ENCODE measurements at regions not wholly inside any gene's neighbourhood (a gene's known extent, or its start where the extent isn't known, plus 50 kb on each side); places are given as distances from the start of the nearest gene placed in this dataset.

DNA sequence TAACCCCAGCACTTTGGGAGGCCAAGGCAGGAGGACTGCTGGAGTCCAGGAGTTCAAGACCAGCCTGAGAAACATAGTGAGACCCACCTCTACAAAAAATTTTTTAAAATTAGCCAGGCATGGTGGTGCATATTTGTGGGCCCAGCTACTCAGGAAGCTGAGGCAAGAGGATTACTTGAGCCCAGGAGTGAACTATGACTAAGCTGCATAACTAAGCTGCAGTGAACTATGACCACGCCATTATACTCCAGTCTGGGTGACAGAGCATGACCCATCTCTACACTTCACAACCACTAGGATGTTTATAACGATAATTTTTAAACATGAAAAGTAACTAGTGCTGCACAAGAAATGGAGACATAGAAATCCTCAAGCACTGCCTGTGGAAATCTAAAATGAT is 352.7 kb upstream of the SGCG start:
- TF ChIP-seq, protein P1, sequence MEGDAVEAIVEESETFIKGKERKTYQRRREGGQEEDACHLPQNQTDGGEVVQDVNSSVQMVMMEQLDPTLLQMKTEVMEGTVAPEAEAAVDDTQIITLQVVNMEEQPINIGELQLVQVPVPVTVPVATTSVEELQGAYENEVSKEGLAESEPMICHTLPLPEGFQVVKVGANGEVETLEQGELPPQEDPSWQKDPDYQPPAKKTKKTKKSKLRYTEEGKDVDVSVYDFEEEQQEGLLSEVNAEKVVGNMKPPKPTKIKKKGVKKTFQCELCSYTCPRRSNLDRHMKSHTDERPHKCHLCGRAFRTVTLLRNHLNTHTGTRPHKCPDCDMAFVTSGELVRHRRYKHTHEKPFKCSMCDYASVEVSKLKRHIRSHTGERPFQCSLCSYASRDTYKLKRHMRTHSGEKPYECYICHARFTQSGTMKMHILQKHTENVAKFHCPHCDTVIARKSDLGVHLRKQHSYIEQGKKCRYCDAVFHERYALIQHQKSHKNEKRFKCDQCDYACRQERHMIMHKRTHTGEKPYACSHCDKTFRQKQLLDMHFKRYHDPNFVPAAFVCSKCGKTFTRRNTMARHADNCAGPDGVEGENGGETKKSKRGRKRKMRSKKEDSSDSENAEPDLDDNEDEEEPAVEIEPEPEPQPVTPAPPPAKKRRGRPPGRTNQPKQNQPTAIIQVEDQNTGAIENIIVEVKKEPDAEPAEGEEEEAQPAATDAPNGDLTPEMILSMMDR (IDR thresholded peaks at IDR 0.05 in 4 of 5, conservative IDR thresholded peaks at IDR 0.05 in 1 of 5): no peak
- no peak for TF ChIP-seq POLR2A (IDR thresholded peaks at IDR 0.05)

Data from gastrocnemius medialis (tissue), 4 donors.